B cell (primary cell): ENCODE measurements at regions not wholly inside any gene's neighbourhood (a gene's known extent, or its start where the extent isn't known, plus 50 kb on each side); places are given as distances from the start of the nearest gene placed in this dataset.

Source experiments
- ATAC-seq: fragments of 200-7000 bp; cut with Tn5 transposase; one replicate; pipeline ENCODE4 v1.10.0; 2021; ENCODE audit warnings: low read depth, mild to moderate bottlenecking, moderate number of reproducible peaks, moderate library complexity
- CTCF ChIA-PET: fragments of 350-600 bp; sonication (Branson Sonifier 250); formaldehyde crosslinking; loops from one replicate; lab custom pipeline; 2021; ENCODE audit warnings: antibody characterized with exemption, inconsistent platforms; lab: Charles Lee
- POLR2A ChIA-PET: fragments of 350-600 bp; sonication (Branson Sonifier 250); formaldehyde crosslinking; loops from one replicate; lab custom pipeline; 2021; ENCODE audit warnings: antibody characterized with exemption; lab: Charles Lee
- DNase-seq: peaks from one replicate; pipeline ENCODE4 v3.0.0; 2013
- H2AFZ ChIP-seq: 2 replicates; pipeline ENCODE4 v1.6.1; 2012; ENCODE audit warnings: mild to moderate bottlenecking, low read depth, low read length; ENCODE audit not compliant: insufficient read depth, poor library complexity, severe bottlenecking
- H3K27ac ChIP-seq, 2 donors: 1 replicate in 1 of 2; 2 replicates in 1 of 2; pipeline ENCODE4 v1.5.1; 2012 to 2013; ENCODE audit warnings: low read length in 2 of 2, mild to moderate bottlenecking in 2 of 2, moderate library complexity in 1 of 2
- H3K27me3 ChIP-seq, 4 experiments: fragments of 200-600 bp in 1 of 4; sonication (generic) in 1 of 4; replicated peaks in 1 of 4; 1 replicate in 2 of 4; 2 replicates in 2 of 4; pipeline versions ENCODE4 v1.6.1 to v1.7.0; 2013 to 2016; ENCODE audit warnings: low read length in 3 of 4, mild to moderate bottlenecking in 2 of 4, mixed read lengths in 1 of 4, moderate library complexity in 1 of 4; ENCODE audit not compliant: insufficient read depth in 4 of 4, control insufficient read depth in 3 of 4; ENCODE audit errors: control extremely low read depth in 1 of 4
- H3K36me3 ChIP-seq, 2 experiments: replicated peaks in 1 of 2; 1 replicate in 1 of 2; 2 replicates in 1 of 2; pipeline versions ENCODE4 v1.6.1 to v1.7.1; 2013; ENCODE audit warnings: low read length in 1 of 2; ENCODE audit not compliant: insufficient read depth in 2 of 2, control insufficient read depth in 1 of 2; ENCODE audit errors: control extremely low read depth in 1 of 2, extremely low read depth in 1 of 2
- H3K4me1 ChIP-seq, 2 donors: fragments of 200-600 bp in 1 of 2; sonication (generic) in 1 of 2; 1 replicate in 1 of 2; 2 replicates in 1 of 2; pipeline versions ENCODE4 v1.5.1 to v1.6.1; 2013 to 2017; ENCODE audit warnings: low read length in 2 of 2; ENCODE audit not compliant: control insufficient read depth in 2 of 2, insufficient read depth in 2 of 2
- H3K4me2 ChIP-seq: replicated peaks from 2 replicates; pipeline ENCODE3; 2012; ENCODE audit warnings: mild to moderate bottlenecking, low read depth, low read length; ENCODE audit not compliant: poor library complexity, severe bottlenecking
- H3K4me3 ChIP-seq, 5 experiments: fragments of 200-600 bp in 1 of 5; sonication (generic) in 1 of 5; 1 replicate in 3 of 5; 2 replicates in 2 of 5; pipeline versions ENCODE4 v1.5.1 to v1.7.0; 2011 to 2016; ENCODE audit warnings: low read length in 4 of 5, mild to moderate bottlenecking in 4 of 5, low read depth in 2 of 5, control low read depth in 1 of 5, moderate library complexity in 1 of 5; ENCODE audit not compliant: insufficient read depth in 1 of 5; ENCODE audit errors: control extremely low read depth in 1 of 5, extremely low read depth in 1 of 5
- H3K79me2 ChIP-seq: fragments of 200-600 bp; sonication (generic); one replicate; pipeline ENCODE4 v1.6.0; 2016; ENCODE audit warnings: low read length; ENCODE audit not compliant: control insufficient read depth, insufficient read depth
- H3K9ac ChIP-seq: fragments of 200-600 bp; sonication (generic); 2 replicates; pipeline ENCODE4 v1.6.1; 2017; ENCODE audit warnings: mild to moderate bottlenecking, low read length, moderate library complexity
- H3K9me3 ChIP-seq, 3 donors: one replicate each; pipeline versions ENCODE4 v1.6.1 to v1.7.1; 2013; ENCODE audit warnings: low read length in 2 of 3; ENCODE audit not compliant: control insufficient read depth in 2 of 3, insufficient read depth in 1 of 3; ENCODE audit errors: control extremely low read depth in 1 of 3
- H4K20me1 ChIP-seq: 2 replicates; pipeline ENCODE4 v1.6.0; 2012; ENCODE audit warnings: mild to moderate bottlenecking, low read length; ENCODE audit not compliant: insufficient read depth, control insufficient read depth, poor library complexity, severe bottlenecking
- H3K27ac Mint-ChIP-seq: one replicate; pipeline ENCODE4 v1.8.0; 2021; ENCODE audit warnings: mixed read lengths
- H3K27me3 Mint-ChIP-seq: one replicate; pipeline ENCODE4 v1.8.0; 2021; ENCODE audit warnings: mixed read lengths
- H3K4me1 Mint-ChIP-seq: one replicate; pipeline ENCODE4 v1.8.0; 2021; ENCODE audit warnings: mixed read lengths
- H3K4me3 Mint-ChIP-seq: one replicate; pipeline ENCODE4 v1.8.0; 2021; ENCODE audit warnings: mixed read lengths
- H3K9me3 Mint-ChIP-seq: one replicate; pipeline ENCODE4 v1.8.0; 2022; ENCODE audit warnings: mixed read lengths; ENCODE audit not compliant: insufficient read depth
- EZH2 ChIP-seq: IDR thresholded peaks from 2 replicates; pipeline ENCODE4 v1.6.1; 2012; ENCODE audit warnings: borderline replicate concordance, low read depth, mild to moderate bottlenecking, moderate library complexity, low read length; ENCODE audit not compliant: insufficient read depth, poor library complexity, severe bottlenecking
- WGBS: methylation state at CpG from one replicate; pipeline ENCODE4 v1.1.5; 2013; ENCODE audit warnings: missing lambda C conversion rate; ENCODE audit not compliant: insufficient coverage; 5-methylcytosine and 5-hydroxymethylcytosine counted together
- intact Hi-C: fragments of 100-400 bp; cut with micrococcal nuclease; formaldehyde crosslinking; loops from one replicate; pipeline ENCODE4 v1.10.0; 2022
- TF ChIP-seq, protein P1 (sequence below): fragments of 200-600 bp; IDR thresholded peaks from one replicate; pipeline ENCODE4 v1.8.0; 2022; ENCODE audit warnings: antibody characterized with exemption, mild to moderate bottlenecking

DNA sequence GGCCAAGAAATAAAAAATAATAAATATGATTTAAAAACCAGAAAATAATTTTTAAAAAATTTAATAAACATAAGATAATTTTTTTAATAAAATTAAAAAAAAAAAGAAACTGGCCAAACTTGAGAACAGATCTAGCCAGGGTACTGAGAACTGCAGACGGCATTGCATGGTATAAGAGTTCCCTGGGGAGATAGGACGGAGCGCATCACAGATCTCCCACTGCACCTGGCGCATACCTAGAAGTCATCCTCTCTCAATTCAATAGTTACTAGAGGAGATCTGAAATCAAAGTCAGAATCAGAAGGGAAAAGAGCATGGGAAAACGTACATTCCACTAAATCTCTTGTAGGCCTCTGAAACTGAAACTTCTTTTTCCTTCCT, 58.9 kb upstream of the BCL2L14 start:
- CTCF ChIA-PET: interaction anchor here (0.9 to 5.5 kb wide), 3 partner anchors 21 to 456 kb away, joined by 3 to 42 read pairs (median 4); no protein-coding TSS in a partner anchor
- intact Hi-C loops: loop anchor here (2.0 to 10.0 kb wide), 2 partner anchors 21 to 257 kb away; no protein-coding TSS in a partner anchor
- Mint-ChIP-seq H3K4me1 (peaks cover 58% of the 10 kb centered on the region), H3K9me3 (no peaks in the 10 kb centered on the region), H3K27me3 (no peaks in the 10 kb centered on the region), H3K4me3 (peak overlapping the region; percentile 12), H3K27ac (no peak overlapping the region)
- H3K36me3 ChIP-seq: no peaks in the 10 kb centered on the region
- peak overlapping the region; percentile 11 for H3K4me2 ChIP-seq
- H3K4me3 ChIP-seq: no peak overlapping the region
- H3K27me3 ChIP-seq: no peaks in the 10 kb centered on the region
- POLR2A ChIA-PET: no interaction called here
- H3K9ac ChIP-seq: no peak overlapping the region
- H4K20me1 ChIP-seq: no peaks in the 10 kb centered on the region
- H3K9me3 ChIP-seq: no peaks in the 10 kb centered on the region
- ATAC-seq (no peak), DNase-seq (peak; percentile 32)
- no peaks in the 10 kb centered on the region for H3K79me2 ChIP-seq
- H2AFZ ChIP-seq: no peak overlapping the region
- no peak for TF ChIP-seq EZH2
- TF ChIP-seq, protein P1, sequence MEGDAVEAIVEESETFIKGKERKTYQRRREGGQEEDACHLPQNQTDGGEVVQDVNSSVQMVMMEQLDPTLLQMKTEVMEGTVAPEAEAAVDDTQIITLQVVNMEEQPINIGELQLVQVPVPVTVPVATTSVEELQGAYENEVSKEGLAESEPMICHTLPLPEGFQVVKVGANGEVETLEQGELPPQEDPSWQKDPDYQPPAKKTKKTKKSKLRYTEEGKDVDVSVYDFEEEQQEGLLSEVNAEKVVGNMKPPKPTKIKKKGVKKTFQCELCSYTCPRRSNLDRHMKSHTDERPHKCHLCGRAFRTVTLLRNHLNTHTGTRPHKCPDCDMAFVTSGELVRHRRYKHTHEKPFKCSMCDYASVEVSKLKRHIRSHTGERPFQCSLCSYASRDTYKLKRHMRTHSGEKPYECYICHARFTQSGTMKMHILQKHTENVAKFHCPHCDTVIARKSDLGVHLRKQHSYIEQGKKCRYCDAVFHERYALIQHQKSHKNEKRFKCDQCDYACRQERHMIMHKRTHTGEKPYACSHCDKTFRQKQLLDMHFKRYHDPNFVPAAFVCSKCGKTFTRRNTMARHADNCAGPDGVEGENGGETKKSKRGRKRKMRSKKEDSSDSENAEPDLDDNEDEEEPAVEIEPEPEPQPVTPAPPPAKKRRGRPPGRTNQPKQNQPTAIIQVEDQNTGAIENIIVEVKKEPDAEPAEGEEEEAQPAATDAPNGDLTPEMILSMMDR: no peak
- WGBS: 33% methylated on average over 1 of the region's 5 CpGs
- H3K27ac ChIP-seq: no peak overlapping the region
- H3K4me1 ChIP-seq: peaks cover 46 to 48% of the 10 kb centered on the region in 2 donors

DNA sequence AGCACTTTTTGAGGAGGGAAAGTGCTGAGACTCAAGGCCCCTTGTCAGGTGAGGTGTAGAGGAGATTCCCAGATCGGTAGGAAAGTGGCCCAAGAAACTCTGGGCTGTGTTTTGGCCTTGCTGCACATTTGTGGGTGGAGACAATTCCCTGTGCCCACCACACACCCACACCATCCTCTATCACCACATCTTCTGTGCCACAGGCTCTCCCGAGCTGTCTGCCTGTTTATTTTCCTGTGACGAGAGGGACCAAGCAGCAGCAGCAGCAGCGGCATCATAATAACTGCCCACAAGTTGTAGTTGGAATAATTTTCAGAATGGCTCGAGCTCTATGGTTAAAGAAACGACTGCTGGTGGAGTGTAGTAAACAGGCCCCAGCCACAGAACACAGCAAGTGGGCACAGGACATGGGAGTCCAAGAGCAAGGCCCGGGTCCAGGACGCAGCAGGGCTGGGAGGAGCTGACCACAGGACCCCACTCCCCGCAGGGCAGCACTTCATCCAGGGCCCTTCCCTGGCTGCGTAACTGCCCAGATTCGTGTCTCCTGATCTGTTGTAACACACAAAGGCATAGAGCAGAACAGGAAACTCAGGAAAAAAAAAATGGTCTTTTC, 55.6 kb upstream of the BCL2L14 start:
- Histone ChIP-seq H2AFZ (no peak overlapping the region), H3K79me2 (no peaks in the 10 kb centered on the region), H3K4me2 (no peak overlapping the region), H3K27ac (no peak overlapping the region), H3K36me3 (no peaks in the 10 kb centered on the region), H3K27me3 (no peaks in the 10 kb centered on the region), H3K9me3 (no peaks in the 10 kb centered on the region), H3K4me3 (no peak overlapping the region), H3K4me1 (peaks cover 15 to 17% of the 10 kb centered on the region in 2 donors), H3K9ac (no peak overlapping the region), H4K20me1 (no peaks in the 10 kb centered on the region)
- H3K27ac Mint-ChIP-seq: no peak overlapping the region
- CTCF ChIA-PET: interaction anchor here (1.5 kb wide), 1 partner anchor 392 kb away, joined by 3 read pairs; no protein-coding TSS in a partner anchor
- H3K9me3 Mint-ChIP-seq: no peaks in the 10 kb centered on the region
- TF ChIP-seq EZH2: no peak
- TF ChIP-seq, protein P1: no peak
- no peak for DNase-seq
- 85% methylated on average over 10 of the region's 11 CpGs for WGBS
- no peak for ATAC-seq
- intact Hi-C loops: loop anchor here (10.0 kb wide), 1 partner anchor 260 kb away; no protein-coding TSS in a partner anchor
- H3K4me3 Mint-ChIP-seq: no peak overlapping the region
- no peaks in the 10 kb centered on the region for H3K27me3 Mint-ChIP-seq
- POLR2A ChIA-PET: no interaction called here
- H3K4me1 Mint-ChIP-seq: peaks cover 25% of the 10 kb centered on the region
